Transverse colon (tissue), 3 donors: ENCODE measurements at regions not wholly inside any gene's neighbourhood (a gene's known extent, or its start where the extent isn't known, plus 50 kb on each side); places are given as distances from the start of the nearest gene placed in this dataset.

Experiments used
- EP300 ChIP-seq: sonication (generic); formaldehyde crosslinking; IDR thresholded peaks from one replicate; pipeline ENCODE4 v1.6.1; 2017; ENCODE audit warnings: antibody characterized with exemption, low read depth
- POLR2A ChIP-seq: fragments of 450-650 bp; IDR thresholded peaks from one replicate; pipeline ENCODE4 v1.6.1; 2016; ENCODE audit warnings: antibody characterized with exemption, mild to moderate bottlenecking, moderate library complexity
- TF ChIP-seq, protein P1 (sequence below), 5 experiments: fragments of 200-600 bp in 3 of 5; fragments of 450-650 bp in 2 of 5; sonication (generic) in 3 of 5; IDR thresholded peaks; 1 replicate in 2 of 5; 2 replicates in 3 of 5; pipeline ENCODE4 v1.5.1; 2016 to 2017; ENCODE audit warnings: antibody characterized with exemption in 5 of 5, inconsistent platforms in 3 of 5, mild to moderate bottlenecking in 2 of 5, moderate library complexity in 1 of 5

DNA sequence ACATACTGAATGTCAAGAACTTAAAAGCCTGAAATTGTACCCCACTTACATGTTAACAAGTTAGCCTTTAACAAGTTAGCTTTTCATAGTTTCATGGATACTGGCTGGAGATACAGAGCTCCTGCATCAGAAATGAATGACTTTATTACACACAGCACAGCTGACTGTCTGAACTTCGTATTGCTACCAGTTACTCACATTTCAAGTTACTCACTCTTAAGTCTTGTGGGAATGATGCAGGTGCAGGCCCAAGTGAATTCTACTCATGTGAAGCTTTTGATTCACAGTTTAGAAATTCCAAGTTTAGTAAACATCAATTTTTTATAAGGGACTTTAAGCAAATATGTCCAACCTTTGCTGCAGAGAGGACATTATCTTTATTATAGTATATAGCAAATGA lies 762.2 kb upstream of the PRR20A start:
- TF ChIP-seq POLR2A (no peak), EP300 (no peak)
- TF ChIP-seq, protein P1, sequence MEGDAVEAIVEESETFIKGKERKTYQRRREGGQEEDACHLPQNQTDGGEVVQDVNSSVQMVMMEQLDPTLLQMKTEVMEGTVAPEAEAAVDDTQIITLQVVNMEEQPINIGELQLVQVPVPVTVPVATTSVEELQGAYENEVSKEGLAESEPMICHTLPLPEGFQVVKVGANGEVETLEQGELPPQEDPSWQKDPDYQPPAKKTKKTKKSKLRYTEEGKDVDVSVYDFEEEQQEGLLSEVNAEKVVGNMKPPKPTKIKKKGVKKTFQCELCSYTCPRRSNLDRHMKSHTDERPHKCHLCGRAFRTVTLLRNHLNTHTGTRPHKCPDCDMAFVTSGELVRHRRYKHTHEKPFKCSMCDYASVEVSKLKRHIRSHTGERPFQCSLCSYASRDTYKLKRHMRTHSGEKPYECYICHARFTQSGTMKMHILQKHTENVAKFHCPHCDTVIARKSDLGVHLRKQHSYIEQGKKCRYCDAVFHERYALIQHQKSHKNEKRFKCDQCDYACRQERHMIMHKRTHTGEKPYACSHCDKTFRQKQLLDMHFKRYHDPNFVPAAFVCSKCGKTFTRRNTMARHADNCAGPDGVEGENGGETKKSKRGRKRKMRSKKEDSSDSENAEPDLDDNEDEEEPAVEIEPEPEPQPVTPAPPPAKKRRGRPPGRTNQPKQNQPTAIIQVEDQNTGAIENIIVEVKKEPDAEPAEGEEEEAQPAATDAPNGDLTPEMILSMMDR (IDR thresholded peaks at IDR 0.05) = no peak
